ENCODE measurements at regions not wholly inside any gene's neighbourhood (a gene's known extent, or its start where the extent isn't known, plus 50 kb on each side); places are given as distances from the start of the nearest gene placed in this dataset.

DNA sequence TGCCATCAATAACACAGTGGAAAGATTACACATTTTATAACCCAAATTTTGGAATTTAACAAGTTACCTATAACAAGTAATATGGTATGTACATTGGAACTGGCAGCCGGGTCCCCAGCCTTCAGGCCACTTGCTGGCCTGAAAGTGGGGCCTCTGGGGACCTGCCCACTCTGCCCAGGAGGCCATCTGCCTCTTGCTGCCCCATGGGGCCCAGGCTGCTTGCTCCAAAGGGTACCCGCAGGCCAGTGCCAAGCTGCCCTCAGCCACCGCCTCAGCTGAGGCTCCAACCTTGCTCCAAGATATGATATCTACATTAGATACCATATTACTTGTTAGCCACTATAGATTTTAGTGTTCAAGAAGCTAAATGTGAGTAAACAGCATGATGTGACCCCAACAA, 120.8 kb upstream of the TMEFF2 start:
- no peaks in the 10 kb centered on the region for H3K36me3 Mint-ChIP-seq
- H3K9me3 Mint-ChIP-seq = peaks cover 0 to 26% (median 4%) of the 10 kb centered on the region in 6 donors
- DNase-seq = no peak
- no peak overlapping the region for H3K27ac Mint-ChIP-seq
- H3K4me1 Mint-ChIP-seq = no peaks in the 10 kb centered on the region
- no peak overlapping the region for H3K4me3 Mint-ChIP-seq
- H3K27me3 Mint-ChIP-seq (ENCODE audit: low read depth in 3 of 3) = peaks cover 0 to 2% (median 2%) of the 10 kb centered on the region in 3 donors

DNA sequence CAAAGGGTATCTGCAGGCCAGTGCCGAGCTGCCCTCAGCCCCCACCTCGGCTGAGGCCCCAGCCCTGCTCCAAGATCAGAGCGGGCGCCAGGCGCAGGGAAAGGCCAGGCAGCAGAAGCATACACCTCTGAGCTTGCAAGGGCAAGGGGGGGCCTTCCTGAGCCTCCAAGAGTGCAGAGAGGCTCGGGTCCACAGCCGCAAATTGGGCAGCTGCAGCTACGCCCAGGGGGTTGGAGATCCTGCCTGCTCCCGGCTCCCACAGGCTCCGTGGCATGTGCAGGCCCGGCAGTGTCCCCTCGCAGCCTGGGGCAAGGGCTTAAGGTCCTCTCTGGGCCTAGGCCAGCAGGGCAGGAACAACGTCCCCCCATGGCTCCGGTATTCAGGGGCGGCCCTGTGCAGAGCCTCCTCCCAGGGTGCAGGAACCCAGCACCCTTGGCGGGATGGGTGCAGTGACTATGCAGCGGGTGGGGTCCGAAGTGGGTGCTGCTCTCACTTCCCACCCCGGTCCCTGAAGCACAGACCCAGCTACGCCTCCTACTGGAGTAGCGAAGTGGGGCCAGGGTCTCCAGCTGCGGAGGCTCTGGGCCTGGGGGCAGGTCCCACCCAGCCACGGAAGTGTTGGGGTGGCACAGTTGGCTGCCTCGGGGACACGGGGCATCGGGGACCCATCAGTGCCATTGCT, 120.2 kb upstream of the TMEFF2 start:
- H3K27me3 Mint-ChIP-seq (ENCODE audit: low read depth in 3 of 3) = peaks cover 0 to 2% (median 2%) of the 10 kb centered on the region in 3 donors
- DNase-seq = no peak
- H3K36me3 Mint-ChIP-seq = no peaks in the 10 kb centered on the region
- H3K27ac Mint-ChIP-seq = no peak overlapping the region
- H3K4me3 Mint-ChIP-seq = no peak overlapping the region
- no peaks in the 10 kb centered on the region for H3K4me1 Mint-ChIP-seq
- peaks cover 0 to 26% (median 4%) of the 10 kb centered on the region in 6 donors for H3K9me3 Mint-ChIP-seq

DNA sequence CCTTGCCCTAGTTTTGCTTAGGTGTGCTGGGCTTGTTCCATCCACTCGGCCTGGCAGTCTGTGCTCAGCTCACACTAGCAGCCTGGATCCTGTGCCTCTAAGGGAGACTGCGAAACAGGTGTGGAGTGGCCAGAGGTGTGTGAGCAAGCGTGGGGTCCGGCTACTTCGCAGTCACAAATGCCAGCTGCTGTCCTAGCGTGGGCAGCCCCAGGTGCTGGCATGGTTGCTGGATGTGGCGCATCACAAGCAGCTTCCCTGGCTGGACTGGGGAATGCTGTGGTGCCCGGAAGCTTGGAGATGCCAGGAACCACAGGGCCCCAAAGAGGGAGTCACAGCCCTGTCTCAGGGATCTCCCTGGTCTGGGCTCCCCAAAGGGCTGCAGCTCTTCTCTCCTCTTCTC, 119.0 kb upstream of the TMEFF2 start:
- H3K27me3 Mint-ChIP-seq (ENCODE audit: low read depth in 3 of 3) = peaks cover 0 to 2% (median 2%) of the 10 kb centered on the region in 3 donors
- H3K4me1 Mint-ChIP-seq = no peaks in the 10 kb centered on the region
- no peak overlapping the region for H3K27ac Mint-ChIP-seq
- no peak overlapping the region for H3K4me3 Mint-ChIP-seq
- H3K36me3 Mint-ChIP-seq = no peaks in the 10 kb centered on the region
- DNase-seq = no peak
- peaks cover 0 to 24% (median 2%) of the 10 kb centered on the region in 6 donors for H3K9me3 Mint-ChIP-seq

DNA sequence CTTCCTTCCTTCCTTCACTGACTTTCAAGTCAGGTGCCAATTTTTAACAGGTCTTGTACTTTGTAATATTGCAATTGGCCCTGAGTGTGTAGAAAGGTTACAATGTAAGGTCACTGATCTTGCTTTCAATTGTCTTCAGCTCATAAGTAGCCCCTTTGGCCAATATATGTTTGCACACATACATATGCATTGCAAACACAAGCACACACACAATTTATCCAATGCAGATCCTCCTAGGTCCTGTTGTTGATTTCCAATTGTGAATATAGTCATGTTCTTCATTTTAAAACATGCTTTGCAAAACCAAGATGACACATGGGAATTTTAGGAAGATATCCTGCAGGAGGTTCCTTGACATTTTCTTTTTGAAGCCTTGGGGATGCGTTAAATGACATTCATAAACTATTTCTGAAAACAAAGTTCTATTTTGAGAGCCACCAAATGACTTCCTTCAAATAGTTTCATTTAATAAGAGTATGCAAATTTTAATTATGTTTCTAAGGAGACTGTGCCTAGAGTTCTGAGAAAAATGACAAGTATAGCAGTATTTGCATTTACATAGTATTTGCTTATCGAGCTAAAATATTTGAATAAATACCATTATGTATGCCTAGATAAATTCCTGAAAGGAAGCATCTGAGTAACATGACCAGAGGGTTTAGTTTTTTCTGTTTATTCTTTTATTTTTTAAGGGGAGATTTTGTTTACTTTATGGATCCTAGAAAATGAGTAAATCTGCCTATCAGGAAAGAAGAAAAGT, 117.1 kb upstream of the TMEFF2 start:
- Mint-ChIP-seq H3K4me3 (no peak overlapping the region), H3K36me3 (no peaks in the 10 kb centered on the region), H3K9me3 (peaks cover 0 to 22% (median 3%) of the 10 kb centered on the region in 6 donors), H3K27ac (no peak overlapping the region), H3K4me1 (no peaks in the 10 kb centered on the region), H3K27me3 (ENCODE audit: low read depth in 3 of 3) (peaks cover 0 to 2% (median 2%) of the 10 kb centered on the region in 3 donors)
- no peak for DNase-seq

DNA sequence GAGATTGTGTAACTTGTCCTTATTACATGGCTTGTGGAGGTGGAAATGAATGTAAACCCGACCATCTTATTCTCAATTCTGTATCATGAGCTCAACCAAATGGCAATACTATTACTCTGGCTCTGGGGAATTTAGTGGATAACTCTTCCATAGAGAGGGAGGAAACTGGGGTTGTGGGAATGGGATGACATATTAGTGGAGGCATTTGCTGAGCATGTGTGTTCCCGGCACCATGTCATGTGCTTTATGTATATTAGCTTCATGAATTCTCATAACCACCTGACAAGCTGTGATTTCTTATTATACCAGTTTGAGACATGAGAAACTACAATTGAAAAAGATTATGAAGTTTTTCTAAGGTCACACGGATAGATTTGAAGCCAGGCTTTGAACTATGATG, 112.8 kb upstream of the TMEFF2 start:
- Mint-ChIP-seq H3K36me3 (no peaks in the 10 kb centered on the region), H3K4me1 (no peaks in the 10 kb centered on the region), H3K27ac (no peak overlapping the region), H3K4me3 (no peak overlapping the region), H3K27me3 (ENCODE audit: low read depth in 3 of 3) (peaks cover 0 to 2% (median 0%) of the 10 kb centered on the region in 3 donors), H3K9me3 (peaks cover 0 to 11% (median 1%) of the 10 kb centered on the region in 6 donors)
- DNase-seq = no peak

DNA sequence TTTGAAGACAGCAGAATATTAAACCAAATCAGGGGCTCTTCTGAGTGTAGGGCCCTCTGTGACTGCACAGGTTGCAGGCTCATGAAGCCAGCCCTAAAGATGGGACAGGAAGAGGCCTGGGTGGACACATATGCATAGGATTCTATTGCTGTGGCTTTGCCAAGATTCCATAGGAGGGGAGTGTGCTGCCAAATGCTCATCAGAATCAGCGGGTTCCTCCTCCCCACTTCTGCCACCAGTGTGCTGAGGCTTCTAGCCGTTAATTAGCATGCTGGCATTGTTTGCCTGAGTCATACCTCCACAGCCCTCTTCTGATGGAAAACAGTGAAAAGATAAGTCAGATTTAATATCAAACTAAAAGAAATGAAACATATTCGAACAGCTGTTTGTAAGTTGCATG, 103.9 kb upstream of the TMEFF2 start:
- H3K4me3 Mint-ChIP-seq = no peak overlapping the region
- DNase-seq = no peak
- no peak overlapping the region for H3K27ac Mint-ChIP-seq
- no peaks in the 10 kb centered on the region for H3K36me3 Mint-ChIP-seq
- no peaks in the 10 kb centered on the region for H3K9me3 Mint-ChIP-seq
- H3K4me1 Mint-ChIP-seq = no peaks in the 10 kb centered on the region
- H3K27me3 Mint-ChIP-seq (ENCODE audit: low read depth in 3 of 3) = no peaks in the 10 kb centered on the region

DNA sequence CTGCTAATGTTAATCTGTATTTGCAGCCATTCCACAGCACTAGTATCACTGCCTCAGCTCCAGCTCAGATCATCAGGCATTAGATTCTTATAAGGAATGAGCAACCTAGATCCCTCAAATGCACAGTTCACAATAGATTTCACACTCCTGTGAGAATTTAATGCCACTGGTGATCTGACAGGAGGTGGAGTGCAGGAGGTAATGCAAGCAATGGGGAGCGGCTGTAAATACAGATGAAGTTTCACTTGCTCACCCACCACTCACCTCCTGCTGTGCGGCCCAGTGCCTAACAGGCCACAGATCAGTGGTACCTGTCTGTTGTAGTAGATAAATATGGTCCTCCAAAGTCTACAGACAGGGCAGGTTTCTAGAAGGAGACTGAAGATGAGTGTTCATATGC, 97.7 kb upstream of the TMEFF2 start:
- H3K4me3 Mint-ChIP-seq = no peak overlapping the region
- peaks cover 0 to 3% (median 0%) of the 10 kb centered on the region in 6 donors for H3K9me3 Mint-ChIP-seq
- H3K27ac Mint-ChIP-seq = no peak overlapping the region
- H3K36me3 Mint-ChIP-seq = no peaks in the 10 kb centered on the region
- H3K4me1 Mint-ChIP-seq = no peaks in the 10 kb centered on the region
- no peaks in the 10 kb centered on the region for H3K27me3 Mint-ChIP-seq (ENCODE audit: low read depth in 3 of 3)
- no peak for DNase-seq

DNA sequence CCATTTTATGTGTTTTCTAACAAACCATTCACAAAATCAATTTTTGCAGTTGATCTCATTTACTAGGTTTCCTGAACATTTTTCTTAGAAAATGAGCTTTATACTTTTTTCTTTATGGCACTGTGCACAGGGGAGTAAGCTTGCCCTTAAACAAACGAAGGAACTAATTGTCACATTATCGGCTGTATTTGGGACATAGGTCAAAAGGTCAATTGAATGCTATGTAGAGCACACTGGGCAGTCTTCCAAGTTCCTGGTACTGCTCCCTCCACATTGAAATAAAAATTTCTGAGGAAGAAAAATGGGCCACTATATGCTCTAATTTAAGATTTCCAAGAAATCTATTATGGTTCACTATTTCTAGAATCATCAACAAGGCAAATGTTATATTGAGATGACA, 93.6 kb upstream of the TMEFF2 start:
- H3K27ac Mint-ChIP-seq = no peak overlapping the region
- no peak for DNase-seq
- peaks cover 0 to 2% (median 0%) of the 10 kb centered on the region in 3 donors for H3K27me3 Mint-ChIP-seq (ENCODE audit: low read depth in 3 of 3)
- peaks cover 0 to 5% (median 0%) of the 10 kb centered on the region in 6 donors for H3K9me3 Mint-ChIP-seq
- H3K4me3 Mint-ChIP-seq = no peak overlapping the region
- no peaks in the 10 kb centered on the region for H3K36me3 Mint-ChIP-seq
- H3K4me1 Mint-ChIP-seq = no peaks in the 10 kb centered on the region

DNA sequence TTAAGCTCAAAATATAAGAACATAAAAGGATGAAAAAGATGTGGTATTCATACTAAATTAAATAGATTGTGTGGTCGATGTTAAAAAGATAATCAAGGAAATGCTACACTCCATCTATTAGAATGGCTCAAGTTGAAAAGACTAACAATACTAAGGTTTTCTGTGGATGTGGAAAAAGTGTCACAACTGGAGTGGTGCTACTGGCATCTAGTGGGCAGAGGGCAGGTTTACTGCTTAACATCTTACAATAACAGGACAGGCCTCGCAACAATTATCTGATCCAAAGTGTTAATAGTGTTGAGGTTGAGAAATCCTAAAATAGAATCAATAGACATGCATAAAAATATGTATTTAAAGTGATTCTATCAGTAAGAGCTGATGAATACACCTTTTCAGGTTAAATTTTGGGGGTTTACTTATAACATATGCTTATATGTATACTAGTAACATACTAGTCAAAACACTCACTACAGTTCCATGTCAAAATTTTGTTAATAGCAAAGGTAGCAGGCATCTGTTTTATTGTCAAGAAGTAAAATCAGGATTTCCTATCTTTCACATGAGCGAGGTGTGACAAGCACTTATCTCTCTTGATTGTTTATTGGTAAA, 91.5 kb upstream of the TMEFF2 start:
- Mint-ChIP-seq H3K9me3 (peaks cover 0 to 2% (median 0%) of the 10 kb centered on the region in 6 donors), H3K4me3 (no peak overlapping the region)

DNA sequence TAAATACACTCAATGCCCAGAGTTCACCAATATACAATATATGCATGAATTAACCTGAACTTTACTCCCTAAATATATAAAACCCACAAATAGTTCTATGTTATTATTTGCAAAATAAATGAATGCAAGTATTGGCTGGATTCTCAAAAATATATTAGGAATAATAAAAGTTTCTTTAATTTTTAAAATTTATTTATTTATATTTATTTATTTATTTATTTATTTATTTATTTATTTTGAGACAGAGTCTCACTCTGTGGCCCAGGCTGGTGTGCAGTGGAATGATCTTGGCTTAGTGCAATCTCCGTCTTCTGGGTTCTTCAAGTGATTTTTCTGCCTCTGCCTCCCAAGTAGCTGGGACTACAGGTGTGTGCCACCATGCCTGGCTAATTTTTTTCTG, 88.7 kb upstream of the TMEFF2 start:
- no peaks in the 10 kb centered on the region for H3K36me3 Mint-ChIP-seq
- H3K9me3 Mint-ChIP-seq = peaks cover 0 to 2% (median 0%) of the 10 kb centered on the region in 6 donors
- H3K27ac Mint-ChIP-seq = no peak overlapping the region
- no peaks in the 10 kb centered on the region for H3K4me1 Mint-ChIP-seq
- DNase-seq = no peak
- no peak overlapping the region for H3K4me3 Mint-ChIP-seq
- peaks cover 0 to 2% (median 0%) of the 10 kb centered on the region in 3 donors for H3K27me3 Mint-ChIP-seq (ENCODE audit: low read depth in 3 of 3)

More for the DNA sequence above, 91.5 kb upstream of the TMEFF2 start:
- no peak for DNase-seq
- Mint-ChIP-seq H3K4me1 (no peaks in the 10 kb centered on the region), H3K27me3 (ENCODE audit: low read depth in 3 of 3) (peaks cover 0 to 2% (median 0%) of the 10 kb centered on the region in 3 donors), H3K36me3 (no peaks in the 10 kb centered on the region), H3K27ac (no peak overlapping the region)

DNA sequence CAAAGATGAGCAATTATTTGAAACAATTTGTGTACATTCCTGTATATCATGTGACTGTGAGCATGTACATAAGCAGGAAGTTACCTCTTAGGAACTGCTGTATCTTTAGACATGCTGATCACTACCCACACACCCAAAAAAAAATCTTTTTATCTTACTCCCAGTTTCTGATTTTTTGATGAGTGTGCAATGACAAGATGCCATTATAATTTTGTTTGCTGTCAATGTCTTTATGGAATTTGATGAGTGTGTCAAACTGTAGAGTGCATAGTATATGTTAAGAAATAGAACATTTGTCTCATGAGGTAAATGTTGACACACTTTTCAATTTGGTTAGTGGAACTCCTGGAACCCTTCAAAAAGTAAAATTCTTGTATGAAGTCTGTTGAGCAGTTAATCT, 84.0 kb upstream of the TMEFF2 start:
- no peak overlapping the region for H3K4me3 Mint-ChIP-seq
- no peak for DNase-seq
- H3K9me3 Mint-ChIP-seq = peaks cover 6 to 12% (median 7%) of the 10 kb centered on the region in 6 donors
- H3K4me1 Mint-ChIP-seq = no peaks in the 10 kb centered on the region
- H3K36me3 Mint-ChIP-seq = peaks cover 0 to 4% (median 0%) of the 10 kb centered on the region in 3 donors
- no peaks in the 10 kb centered on the region for H3K27me3 Mint-ChIP-seq (ENCODE audit: low read depth in 3 of 3)
- no peak overlapping the region for H3K27ac Mint-ChIP-seq

DNA sequence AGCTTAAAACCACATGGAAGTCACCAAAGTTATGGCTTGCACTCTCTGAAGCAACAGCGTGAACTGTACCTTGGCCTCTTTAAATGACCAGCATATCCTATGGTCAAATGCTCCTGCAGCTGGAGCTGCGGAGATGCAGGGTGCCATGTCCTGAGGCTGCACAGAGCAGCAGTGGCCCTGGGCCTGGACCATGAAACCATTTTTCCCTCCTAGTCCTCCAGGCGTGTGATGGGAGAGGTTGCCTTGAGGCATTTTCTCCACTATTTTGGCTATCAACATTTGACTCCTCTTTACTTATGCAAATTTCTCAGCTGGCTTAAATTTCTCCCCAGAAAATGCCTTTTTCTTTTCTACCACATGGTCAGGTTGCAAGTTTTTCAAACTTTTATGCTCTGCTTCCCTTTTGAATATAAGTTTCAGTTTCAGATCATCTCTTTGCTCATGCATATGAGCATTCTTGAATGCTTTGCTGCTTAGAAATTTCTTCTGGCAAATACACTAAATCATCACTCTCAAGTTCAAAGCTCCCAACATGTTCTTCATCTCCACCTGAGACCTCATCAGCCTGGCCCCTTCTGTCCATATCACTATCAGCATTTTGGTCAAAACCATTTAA, 82.9 kb upstream of the TMEFF2 start:
- H3K4me1 Mint-ChIP-seq = no peaks in the 10 kb centered on the region
- no peak overlapping the region for H3K27ac Mint-ChIP-seq
- no peaks in the 10 kb centered on the region for H3K27me3 Mint-ChIP-seq (ENCODE audit: low read depth in 3 of 3)

DNA sequence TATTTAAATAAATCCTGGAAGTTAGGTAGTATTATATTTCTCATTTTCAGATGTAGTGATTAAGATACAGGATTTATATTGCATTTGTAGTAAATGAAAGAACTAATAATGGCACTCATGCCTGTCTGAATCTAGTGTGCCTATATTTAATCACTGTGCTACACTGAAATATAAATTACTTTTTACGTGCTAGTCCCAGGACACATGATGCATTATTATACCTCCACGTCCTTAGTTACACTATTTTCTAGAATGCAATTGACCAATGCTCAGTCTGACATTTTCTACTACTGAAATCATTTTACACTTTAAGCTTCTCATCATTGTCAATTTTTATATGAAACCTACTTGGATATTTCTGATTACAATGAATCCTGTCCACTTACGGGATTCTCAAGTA, 80.9 kb upstream of the TMEFF2 start:
- Mint-ChIP-seq H3K36me3 (peaks cover 0 to 4% (median 0%) of the 10 kb centered on the region in 3 donors), H3K4me3 (no peak overlapping the region)
- no peak for DNase-seq

More for the DNA sequence above, 82.9 kb upstream of the TMEFF2 start:
- peaks cover 0 to 4% (median 0%) of the 10 kb centered on the region in 3 donors for H3K36me3 Mint-ChIP-seq
- no peak overlapping the region for H3K4me3 Mint-ChIP-seq
- no peak for DNase-seq
- H3K9me3 Mint-ChIP-seq = peaks cover 6 to 12% (median 7%) of the 10 kb centered on the region in 6 donors

DNA sequence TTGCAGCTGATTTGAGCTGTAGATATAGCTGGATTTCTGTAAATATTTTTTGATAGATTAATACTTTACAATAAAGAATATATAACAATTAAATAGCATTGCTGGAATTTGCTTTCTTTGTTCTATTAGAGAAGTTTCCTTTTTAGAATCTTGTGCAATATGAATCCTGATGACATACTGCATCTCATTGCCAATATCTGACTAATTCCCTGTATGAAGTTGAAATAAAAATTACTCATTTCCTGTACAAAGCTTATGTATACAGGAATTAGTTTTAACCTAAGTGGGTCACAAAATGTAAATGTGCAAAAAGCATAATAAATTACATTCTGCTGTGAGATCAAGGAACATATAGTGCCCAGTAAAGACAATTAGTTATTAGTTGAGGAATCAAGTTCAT, 72.8 kb upstream of the TMEFF2 start:
- H3K36me3 Mint-ChIP-seq = no peaks in the 10 kb centered on the region
- H3K27ac Mint-ChIP-seq = no peak overlapping the region
- H3K4me1 Mint-ChIP-seq = no peaks in the 10 kb centered on the region
- H3K9me3 Mint-ChIP-seq = no peaks in the 10 kb centered on the region
- DNase-seq = no peak
- no peaks in the 10 kb centered on the region for H3K27me3 Mint-ChIP-seq (ENCODE audit: low read depth in 3 of 3)
- no peak overlapping the region for H3K4me3 Mint-ChIP-seq

More for the DNA sequence above, 80.9 kb upstream of the TMEFF2 start:
- Mint-ChIP-seq H3K27ac (no peak overlapping the region), H3K27me3 (ENCODE audit: low read depth in 3 of 3) (no peaks in the 10 kb centered on the region), H3K4me1 (no peaks in the 10 kb centered on the region), H3K9me3 (peaks cover 6 to 12% (median 7%) of the 10 kb centered on the region in 6 donors)

Measured in immature natural killer cell (primary cell).